AG08395 (cell line): ENCODE measurements at regions not wholly inside any gene's neighbourhood (a gene's known extent, or its start where the extent isn't known, plus 50 kb on each side); places are given as distances from the start of the nearest gene placed in this dataset.

Source experiments
- DNase-seq: peaks from one replicate; pipeline ENCODE4 v3.0.0; 2012; ENCODE audit warnings: mixed read lengths, low spot score

DNA sequence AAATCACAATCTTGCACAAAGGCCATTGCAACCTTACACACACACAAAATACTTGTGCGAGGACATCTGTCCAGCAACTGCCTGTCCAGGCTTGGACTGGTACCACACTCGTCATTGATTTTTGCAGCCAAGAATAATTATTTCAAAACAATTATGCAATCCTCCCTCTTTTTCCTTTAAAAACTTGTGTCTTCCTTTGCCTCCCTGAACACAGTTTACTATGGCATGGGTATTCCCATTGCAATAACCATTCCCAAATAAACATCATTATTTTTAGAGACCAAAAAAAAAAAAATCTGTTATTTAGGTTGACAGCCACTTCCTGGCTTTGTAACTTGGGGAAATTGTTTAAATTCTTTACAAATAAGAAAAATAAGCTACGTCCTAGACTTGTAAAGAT, 54.0 kb downstream of the C11orf91 start:
- no peak for DNase-seq

DNA sequence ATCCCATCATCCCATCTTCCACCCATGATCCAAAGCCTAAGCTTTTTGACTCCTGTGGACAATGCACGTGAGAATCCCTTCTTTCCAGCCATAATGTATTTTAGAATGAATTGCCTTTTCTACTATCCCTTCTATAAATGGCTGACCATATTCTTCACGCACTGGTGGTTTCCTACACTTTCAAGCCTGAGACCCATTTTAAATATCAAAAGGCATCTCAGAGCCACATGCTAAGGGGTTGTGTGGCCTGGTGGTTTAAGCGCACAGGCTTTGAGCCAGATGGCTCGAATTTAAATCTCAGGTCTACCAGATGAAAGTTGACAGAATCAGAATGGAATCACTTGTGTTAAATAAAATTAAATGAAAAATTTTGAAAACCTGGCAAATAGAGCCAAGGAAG, 54.5 kb downstream of the C11orf91 start:
- DNase-seq = no peak

DNA sequence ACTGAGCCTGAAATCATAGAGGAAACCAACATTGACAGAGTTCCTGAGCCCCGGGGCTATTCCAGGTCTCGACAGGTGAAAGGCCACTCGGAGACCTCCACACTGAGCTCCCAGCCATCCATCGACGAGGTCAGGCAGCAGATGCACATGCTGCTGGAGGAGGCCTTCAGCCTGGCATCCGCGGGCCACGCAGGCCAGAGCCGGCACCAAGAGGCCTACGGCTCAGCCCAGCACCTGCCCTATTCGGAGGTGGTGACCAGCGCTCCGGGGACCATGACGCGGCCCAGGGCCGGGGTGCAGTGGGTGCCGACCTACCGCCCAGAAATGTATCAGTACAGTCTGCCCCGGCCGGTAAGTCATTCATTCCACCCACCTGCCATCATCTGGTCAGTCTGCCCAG, 54.9 kb downstream of the C11orf91 start:
- DNase-seq = no peak

DNA sequence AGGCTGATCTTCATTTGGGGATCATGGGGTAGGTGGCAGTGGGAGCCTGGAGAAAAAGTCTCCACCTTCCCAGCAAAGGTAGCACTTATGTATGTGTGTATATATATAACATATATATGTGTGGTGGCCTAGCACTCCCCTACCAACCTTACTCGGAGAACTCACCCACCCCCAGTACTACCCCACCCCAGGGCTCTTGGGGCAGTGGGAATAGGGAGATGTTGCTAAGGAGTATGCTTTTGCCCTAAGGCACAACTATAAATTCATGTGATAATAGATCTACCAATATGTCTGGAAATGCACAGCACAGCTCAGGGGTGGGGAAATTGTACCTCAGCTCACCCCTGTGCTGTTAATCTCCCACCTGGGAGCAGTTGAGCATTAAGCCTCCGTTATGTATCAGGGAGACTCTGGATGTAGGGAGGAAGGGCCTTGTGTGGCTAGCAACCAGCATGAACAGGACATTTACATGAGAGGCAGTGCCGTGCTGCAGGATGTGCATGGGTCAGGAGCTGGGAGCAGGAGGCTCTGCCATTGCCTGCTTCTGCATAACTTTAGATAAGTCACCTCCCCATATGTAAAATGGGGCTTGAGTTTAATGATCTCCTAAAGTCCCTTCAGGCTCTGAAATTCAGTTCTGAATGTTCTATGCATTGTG, 57.3 kb downstream of the C11orf91 start:
- no peak for DNase-seq

DNA sequence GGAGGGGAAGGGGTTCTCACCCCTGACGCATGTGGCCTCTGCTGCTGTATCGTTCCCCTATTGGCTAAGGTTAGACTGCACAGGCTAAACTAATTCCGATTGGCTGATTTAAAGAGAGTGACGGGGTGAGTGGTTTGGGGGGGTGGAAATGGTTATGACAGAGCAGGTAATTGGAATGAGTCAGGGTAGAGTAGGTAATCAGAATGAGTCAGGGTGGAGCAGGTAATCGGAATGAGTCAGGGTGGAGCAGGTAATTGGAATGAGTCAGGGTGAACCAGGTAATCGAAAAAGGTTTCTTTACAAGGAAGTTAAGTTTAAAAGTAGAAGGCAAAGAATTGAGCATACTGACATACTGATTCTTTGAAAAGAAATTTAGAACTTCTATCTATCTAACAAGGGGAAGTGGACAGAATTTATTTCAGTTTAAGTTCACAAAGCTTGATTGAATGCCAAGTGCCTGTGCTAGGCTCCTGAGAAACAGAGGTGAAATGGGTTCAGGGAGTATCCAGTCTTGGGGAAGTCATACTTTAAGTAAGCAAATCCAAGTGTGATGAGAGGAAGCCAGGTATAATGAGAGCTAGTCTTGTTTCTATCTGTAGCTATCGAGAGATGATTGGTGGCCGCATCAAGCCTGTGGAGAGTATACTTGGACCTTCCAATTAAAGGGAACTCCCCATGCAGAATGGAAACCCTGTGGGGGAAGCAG, 58.0 kb downstream of the C11orf91 start:
- DNase-seq = no peak

DNA sequence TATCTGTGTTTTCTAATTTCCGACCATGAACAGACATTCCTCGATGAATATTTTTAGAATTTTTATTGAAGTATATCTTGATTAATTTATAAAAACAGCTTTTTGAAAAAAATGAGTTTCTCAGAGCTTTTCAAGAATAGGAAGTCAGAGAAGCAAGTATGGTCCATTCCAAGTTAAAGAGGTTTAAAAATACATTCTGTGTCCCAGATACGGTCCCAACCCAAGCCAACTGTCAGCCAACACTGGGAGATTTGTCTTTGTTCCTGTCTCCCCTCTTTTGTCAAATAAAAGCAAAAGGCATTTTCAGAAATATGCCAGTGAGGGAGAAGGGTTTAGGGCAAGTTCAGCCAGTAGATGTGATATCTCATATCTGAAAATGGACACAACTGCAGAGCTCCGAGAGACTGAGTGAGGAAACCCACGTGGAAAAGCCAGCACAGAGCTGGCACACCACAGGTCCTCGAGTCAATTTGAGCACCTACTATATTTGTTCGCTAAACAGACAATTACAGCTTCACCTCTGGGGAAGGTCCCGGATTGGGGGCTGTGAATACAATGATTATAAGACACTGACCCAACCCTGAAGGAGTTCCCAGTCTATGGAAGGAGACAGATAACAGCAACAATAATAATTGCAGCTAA, 59.8 kb downstream of the C11orf91 start:
- no peak for DNase-seq

DNA sequence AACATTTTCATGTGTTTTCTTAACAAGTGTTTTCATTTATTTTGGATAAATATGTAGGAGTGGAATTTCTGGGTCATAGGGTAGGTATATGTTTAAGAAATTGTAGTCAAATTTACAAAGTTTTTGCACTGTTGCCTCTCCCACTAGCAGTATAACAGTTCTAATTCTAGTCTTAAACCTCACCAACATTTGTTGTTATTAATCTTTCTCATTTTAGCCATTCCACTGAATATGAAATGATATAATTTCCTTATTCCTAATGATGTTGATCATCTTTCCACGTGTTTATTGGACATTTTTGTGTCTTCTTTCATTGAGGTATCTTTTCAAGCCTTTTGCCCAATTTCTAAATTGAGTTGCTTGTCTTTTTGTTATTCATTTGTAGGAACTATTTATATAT, 62.0 kb downstream of the C11orf91 start:
- DNase-seq = no peak

DNA sequence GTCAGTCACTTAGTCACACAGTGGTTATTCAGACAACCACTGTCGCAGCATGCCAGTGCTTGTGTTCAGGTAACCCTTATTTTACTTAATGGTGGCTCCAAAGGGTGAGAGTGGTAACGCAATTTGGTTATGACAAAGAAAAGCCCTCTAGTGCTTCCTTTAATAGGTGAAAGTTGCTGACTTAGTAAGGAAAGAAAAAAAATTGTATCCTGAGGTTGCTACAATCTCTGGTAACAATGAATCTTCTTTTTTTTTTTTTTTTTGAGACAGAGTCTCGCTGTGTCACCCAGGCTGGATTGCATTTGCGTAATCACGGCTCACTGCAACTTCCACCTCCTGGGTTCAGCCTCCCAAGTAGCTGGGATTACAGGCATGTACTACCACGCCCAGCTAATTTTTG, 64.5 kb downstream of the C11orf91 start:
- no peak for DNase-seq

DNA sequence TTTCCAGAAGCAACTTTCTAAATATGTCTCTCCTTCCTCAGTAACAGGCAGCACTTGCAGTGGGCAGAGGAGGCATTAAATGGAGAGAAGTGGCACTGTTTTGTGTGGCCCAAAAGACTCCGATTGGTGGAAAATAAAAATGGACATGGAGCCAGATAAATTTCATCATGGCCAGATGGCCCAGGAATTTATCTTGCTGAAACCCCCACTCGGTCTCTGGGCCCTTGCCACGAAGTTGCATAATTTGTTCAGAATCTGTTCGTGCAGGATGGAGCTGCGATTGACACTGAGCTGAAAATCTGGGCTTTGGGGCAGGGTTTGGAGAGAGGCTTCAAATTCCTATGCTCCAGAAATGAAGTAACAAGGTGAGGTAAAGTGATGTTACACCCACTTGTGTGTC, 65.5 kb downstream of the C11orf91 start:
- peak; percentile 77 for DNase-seq

DNA sequence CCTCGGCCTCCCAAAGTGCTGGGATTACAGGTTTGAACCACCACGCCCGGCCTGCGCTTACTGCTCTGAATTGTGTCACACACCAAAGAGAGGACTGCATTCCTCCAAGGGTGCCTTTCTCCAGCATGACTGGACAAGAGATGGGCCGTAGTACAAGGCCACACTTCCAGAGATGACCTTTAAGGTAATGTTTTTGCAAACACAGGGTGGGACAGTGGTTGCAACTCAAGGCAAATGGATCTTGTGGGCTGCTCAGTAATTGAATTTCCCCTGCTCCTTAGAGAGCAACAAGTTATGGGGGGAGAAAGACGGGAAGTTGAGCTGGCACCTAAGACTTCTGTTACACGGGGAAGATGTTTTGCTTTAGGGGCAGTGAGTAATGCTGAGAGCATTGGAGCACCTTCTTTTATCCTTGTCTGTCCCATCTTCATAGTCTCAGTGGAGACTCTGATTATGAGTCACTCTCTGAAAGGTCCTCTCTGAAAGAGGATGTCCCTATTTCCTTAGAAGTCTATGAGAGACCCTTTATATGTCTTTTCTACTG, 66.3 kb downstream of the C11orf91 start:
- peak; percentile 65 for DNase-seq

DNA sequence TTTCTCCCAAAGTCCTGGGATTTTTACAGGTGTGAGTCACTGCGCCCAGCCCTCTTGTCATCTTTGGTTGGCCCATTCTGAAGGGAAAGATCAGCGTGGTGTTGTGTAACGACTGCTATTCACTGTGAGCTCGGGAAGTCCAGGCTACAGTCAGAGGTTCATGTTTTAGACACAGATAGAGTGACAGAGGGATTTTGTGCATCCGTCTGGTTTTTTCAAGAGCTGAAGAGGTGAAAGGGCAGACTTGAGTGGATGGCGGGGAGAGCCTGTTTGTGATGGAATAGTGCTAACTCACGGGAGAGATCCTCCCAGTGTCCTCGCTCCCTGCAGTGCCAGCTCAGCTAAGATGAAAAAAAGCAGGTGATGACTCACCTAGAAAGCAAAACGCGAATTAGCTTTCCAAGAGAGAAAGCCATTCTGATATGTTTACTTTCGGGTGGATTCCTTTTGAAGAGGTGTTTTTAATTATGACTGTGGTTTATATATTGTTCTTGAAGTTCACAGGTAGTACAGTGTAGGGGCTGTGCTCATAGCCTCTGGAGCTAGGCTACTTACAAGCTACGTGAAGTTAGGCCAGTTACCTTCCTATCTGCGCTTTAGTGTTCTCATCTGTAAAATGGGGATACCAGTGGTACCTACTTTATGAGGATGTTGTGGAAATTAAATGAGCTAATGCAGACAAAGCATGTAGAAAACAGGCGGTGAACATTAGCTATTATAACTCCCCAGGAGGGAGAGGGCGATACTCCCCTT, 67.2 kb downstream of the C11orf91 start:
- DNase-seq = peak; percentile 28

DNA sequence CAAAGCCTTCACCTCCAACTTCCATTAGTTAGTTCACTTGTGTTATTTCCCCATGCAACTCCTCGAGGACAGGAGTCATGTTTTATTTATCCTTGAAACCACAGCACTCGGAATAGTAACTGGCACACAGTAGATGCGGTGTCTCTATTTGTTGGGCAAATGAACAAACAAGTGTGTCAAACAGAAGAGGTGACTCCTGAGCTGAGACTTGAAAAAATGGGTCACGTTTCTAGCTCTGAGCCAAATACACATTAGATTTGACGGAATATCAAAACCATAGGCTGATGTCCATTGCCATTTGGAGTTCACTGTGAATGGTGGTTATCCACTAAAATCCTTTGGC, 68.9 kb downstream of the C11orf91 start:
- no peak for DNase-seq

DNA sequence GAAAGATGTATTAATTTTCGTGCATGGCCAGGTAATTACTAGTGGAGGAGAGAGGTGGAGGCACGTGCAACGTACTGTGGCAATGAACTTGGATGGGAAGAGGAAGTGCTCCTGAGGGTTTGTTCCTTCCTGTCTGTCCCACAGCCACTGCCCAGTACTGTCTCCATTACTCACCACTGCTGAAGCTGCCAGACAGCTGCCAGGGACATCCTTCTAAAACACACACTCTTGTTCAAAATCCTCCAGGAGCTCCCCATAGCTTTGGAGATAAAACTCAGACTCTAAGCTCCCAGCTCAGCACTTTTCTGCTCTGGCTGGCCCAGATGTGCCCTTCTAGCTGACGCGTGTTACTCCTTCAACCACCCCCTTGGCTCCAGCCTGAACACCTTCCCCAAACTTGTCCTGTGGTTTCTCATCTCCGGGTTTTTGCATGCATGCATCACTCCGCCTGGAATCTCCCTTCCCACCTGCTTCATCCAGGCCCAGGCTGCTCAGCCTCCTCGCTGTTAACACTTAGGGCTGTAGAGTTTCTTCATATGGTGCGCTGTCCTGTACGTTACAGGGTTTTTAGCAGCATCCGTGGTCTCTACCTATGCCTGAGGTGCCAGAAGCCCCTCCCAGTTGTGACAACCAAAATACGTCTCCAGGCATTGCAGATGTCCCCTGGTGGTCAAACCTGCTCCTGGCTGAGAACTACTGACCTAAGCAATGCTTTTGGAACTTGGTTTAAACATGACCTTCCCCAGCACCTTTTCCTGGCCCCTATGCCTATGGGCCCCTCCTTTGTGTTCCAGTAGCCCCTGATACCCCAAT, 69.5 kb downstream of the C11orf91 start:
- no peak for DNase-seq

DNA sequence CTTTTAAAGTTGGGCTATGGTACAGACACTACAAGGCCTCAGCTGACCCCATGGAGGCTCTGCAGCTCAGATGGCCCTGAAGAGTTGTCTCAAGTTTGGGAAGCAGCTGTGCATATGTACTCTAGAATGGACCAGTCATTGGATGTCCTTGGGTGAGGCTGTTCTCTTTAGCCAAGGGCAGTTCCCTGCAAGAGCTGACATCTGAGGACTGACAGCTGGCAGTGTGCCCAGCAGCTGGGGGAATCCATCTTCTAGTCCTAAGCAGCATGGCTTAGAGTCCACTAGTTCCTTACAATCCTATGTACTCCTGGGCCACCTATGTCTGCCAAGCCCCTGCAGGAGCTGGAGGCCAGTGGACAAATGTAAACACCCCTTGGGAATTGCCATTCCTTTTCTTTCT, 76.5 kb downstream of the C11orf91 start:
- no peak for DNase-seq

DNA sequence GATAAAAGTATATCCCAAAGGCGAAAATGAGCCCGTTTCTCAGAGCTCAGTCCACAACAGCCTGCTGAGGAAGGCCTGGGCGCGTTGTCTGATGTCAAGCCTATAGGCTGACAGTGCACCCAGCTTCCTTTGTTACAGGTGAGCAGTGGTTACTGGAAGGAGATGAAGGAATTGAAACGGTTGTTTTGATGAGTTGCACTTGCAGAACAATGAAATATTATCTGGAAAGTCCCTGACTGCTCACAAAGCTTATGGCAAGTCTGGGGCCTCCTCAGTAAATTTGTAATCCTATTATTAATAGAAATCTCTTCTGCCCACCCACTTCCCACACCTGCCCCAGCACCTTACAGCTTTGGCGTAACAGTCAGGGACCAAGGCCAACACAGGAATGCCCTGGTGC, 77.8 kb downstream of the C11orf91 start:
- DNase-seq = no peak

DNA sequence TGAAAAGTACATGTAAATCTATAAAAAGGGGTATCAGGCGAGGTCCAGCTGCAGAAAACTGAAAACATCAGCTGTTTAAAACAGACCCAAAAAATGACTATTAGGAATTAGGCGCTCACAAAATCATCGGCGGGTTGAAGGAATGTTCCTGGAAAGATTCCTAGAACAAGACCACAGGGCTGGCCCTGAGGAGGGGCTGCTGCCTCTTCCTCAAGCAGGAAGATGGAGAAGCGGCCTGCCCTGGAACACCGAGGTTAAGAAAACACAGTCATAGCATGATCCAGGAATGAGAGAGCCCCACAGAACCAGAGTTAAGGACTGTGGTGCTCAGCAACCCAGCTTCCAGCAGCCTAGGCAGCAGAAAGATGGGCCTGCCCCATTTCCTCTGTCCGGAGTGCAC, 78.4 kb downstream of the C11orf91 start:
- peak; percentile 56 for DNase-seq

DNA sequence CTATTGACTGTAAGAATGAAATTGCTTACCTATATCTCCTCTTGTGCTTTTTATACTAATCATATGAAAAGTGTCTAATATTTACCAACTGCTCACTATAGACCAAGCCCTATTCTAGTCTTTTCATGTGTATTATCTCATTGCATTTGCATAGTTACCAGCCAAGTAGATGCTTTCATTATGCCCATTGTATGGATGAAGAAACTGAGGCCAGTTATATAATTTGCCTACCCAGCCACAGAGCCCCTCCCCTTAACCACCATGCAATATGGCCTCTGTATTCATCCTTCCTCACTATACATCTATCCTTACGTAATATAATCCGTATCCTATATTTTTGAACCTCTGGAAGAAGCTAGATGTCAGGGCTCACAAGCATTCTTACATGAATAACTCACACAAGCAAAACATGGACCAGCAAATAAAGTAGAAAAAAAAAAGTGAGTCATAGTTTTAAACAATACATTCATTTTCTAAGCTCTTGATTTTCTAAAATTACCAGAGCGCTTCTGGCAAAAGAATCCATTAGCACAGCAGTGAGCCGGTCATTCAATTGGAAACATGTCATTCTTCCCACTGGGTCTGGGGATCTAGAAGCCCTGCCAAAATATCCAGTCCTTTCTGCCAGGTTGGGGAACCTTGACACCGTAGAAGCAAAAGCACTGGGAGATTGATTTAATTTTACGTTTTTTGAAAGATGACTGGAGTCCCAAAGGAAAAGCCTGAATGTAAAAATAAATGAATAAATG, 80.0 kb downstream of the C11orf91 start:
- no peak for DNase-seq

DNA sequence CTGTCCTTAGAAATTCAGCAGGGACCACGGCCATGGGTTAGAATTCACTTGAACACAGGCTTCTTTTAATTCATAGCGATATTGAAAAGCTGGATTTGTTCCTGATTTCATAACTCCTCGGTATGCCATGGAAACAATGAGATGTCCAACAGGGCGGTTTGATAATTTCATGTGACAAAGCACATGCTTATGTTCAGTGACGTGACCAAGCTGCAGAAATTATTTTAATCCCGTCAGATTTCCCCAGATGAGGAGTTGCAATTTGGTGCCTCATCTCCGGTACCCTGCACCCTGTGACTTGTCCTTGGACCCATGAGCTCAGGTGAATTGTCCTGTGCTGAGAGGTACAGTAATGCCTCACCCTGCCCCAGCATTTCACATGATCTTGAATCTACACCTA, 81.7 kb downstream of the C11orf91 start:
- DNase-seq = no peak

DNA sequence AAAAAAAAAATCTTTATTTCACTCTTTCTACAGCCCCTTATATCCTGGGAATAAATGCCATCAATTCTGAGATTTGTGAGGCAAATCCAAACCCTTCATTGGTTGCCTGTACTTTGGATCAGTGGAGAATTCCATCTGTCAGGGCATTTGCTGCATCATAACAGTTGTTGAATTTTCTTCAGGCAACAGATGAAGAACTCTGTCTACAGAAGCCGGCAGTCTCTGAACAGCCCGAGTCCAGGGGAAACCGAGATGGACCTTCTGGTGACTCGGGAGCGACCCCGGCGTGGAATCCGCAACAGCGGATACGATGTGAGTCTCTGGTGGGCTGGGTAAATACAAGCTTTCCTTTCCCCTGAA, 82.3 kb downstream of the C11orf91 start:
- no peak for DNase-seq

DNA sequence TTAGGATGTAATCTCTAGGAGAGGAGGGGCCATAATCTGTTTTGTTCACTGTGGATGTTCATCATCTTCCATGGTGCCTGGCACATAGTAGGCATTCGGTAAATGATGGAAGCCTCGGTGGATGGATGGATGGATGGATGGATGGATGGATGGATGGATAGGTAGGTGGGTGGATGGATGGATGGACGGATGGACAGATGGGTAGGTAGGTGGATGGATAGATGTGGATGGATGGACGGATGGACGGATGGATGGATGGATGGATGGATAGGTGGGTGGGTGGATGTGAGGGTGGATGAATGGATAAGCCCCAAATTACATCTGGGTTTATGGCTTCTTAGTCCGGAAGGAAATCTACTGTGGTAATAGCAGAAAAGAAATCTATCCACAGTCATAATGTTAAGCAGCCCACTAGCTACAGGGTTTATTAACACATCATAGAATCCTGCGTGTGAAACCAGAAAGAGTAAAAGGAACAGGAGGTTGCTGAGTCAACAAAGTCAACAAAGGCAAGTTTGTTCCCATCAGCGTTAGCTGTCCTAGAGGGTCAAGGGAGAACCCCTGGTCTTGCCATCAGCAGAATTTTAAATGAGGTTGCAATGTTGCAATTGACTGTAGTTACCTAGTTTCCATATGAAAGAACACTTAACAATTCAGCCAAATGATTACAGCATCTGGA, 82.8 kb downstream of the C11orf91 start:
- DNase-seq = no peak

DNA sequence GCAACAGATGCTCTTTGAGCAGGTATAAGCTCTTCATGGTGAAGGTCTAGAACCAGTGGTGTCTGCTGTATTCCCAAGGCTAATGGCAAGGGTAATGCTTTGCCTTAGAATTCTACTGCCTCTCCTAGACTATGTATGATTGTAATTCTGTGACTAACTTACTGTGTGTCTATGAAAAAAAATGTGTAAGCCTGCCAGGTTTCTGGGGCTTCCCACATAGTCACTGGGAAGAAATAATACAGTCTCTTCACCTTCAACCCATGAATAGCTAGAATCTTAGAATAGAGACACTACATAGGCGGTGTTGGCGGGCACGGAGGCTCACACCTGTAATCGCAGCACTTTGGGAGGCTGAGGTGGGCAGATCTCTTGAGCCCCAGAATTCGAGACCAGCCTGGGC, 84.1 kb downstream of the C11orf91 start:
- no peak for DNase-seq
